Activated B cell treated with CpG ODN at 0.5 μM for 24 hours (primary cell): ENCODE measurements at regions not wholly inside any gene's neighbourhood (a gene's known extent, or its start where the extent isn't known, plus 50 kb on each side); places are given as distances from the start of the nearest gene placed in this dataset.

Source experiments
- ATAC-seq: fragments of 200-7000 bp; cut with Tn5 transposase; one replicate; pipeline ENCODE4 v1.10.0; 2021; ENCODE audit warnings: low read depth, mild to moderate bottlenecking, moderate library complexity
- CTCF ChIA-PET: fragments of 350-600 bp; sonication (Branson Sonifier 250); formaldehyde crosslinking; loops from one replicate; lab custom pipeline; 2021; ENCODE audit warnings: antibody characterized with exemption; lab: Charles Lee
- POLR2A ChIA-PET: fragments of 350-600 bp; sonication (Branson Sonifier 250); formaldehyde crosslinking; loops from one replicate; lab custom pipeline; 2021; ENCODE audit warnings: antibody characterized with exemption; lab: Charles Lee
- DNase-seq: peaks from one replicate; pipeline ENCODE4 v3.0.0; 2022
- H3K27ac Mint-ChIP-seq: one replicate; pipeline ENCODE4 v1.8.0; 2020; ENCODE audit warnings: mixed read lengths
- H3K27me3 Mint-ChIP-seq: one replicate; pipeline ENCODE4 v1.8.0; 2021; ENCODE audit warnings: mixed read lengths
- H3K36me3 Mint-ChIP-seq: one replicate; pipeline ENCODE4 v1.8.0; 2021; ENCODE audit warnings: low read depth, mixed read lengths
- H3K4me1 Mint-ChIP-seq: one replicate; pipeline ENCODE4 v1.8.0; 2021; ENCODE audit warnings: mixed read lengths
- H3K4me3 Mint-ChIP-seq: one replicate; pipeline ENCODE4 v1.8.0; 2020; ENCODE audit warnings: mild to moderate bottlenecking, mixed read lengths
- H3K9me3 Mint-ChIP-seq: one replicate; pipeline ENCODE4 v1.8.0; 2020; ENCODE audit warnings: mixed read lengths
- CTCF ChIP-seq: fragments of 200-600 bp; IDR thresholded peaks from one replicate; pipeline ENCODE4 v1.8.0; 2022; ENCODE audit warnings: antibody characterized with exemption, mild to moderate bottlenecking
- intact Hi-C: fragments of 100-400 bp; cut with micrococcal nuclease; formaldehyde crosslinking; loops from one replicate; pipeline ENCODE4 v1.15.1; 2024

- no peak for TF ChIP-seq CTCF
- POLR2A ChIA-PET = interaction anchor here (0.6 to 1.3 kb wide), 2 partner anchors 12 to 526 kb away, joined by 3 read pairs; no protein-coding TSS in a partner anchor
- Mint-ChIP-seq H3K9me3 (no peaks in the 10 kb centered on the region), H3K36me3 (no peaks in the 10 kb centered on the region), H3K27ac (no peak overlapping the region), H3K27me3 (no peaks in the 10 kb centered on the region), H3K4me3 (no peak overlapping the region), H3K4me1 (peaks cover 59% of the 10 kb centered on the region)
- intact Hi-C loops = loop anchor here (2.0 kb wide), 1 partner anchor 21 kb away; no protein-coding TSS in a partner anchor
- peak; percentile 56 for ATAC-seq
- no peak for DNase-seq
- CTCF ChIA-PET = interaction anchor here (0.7 to 0.8 kb wide), 2 partner anchors 257 to 314 kb away, joined by 3 read pairs; no protein-coding TSS in a partner anchor
Measured at GRCh38 chr1:199403531-199404116, 623.9 kb upstream of the NR5A2 start.

GRCh38 chr1:199404191-199404590 is 623.3 kb upstream of the NR5A2 start:
- TF ChIP-seq CTCF = no peak
- H3K36me3 Mint-ChIP-seq = no peaks in the 10 kb centered on the region
- no peak for DNase-seq
- no peak overlapping the region for H3K27ac Mint-ChIP-seq
- peaks cover 54% of the 10 kb centered on the region for H3K4me1 Mint-ChIP-seq
- no peaks in the 10 kb centered on the region for H3K27me3 Mint-ChIP-seq
- ATAC-seq = no peak
- POLR2A ChIA-PET = interaction anchor here (0.6 to 1.3 kb wide), 2 partner anchors 12 to 1565 kb away, joined by 3 read pairs; no protein-coding TSS in a partner anchor
- H3K9me3 Mint-ChIP-seq = no peaks in the 10 kb centered on the region
- H3K4me3 Mint-ChIP-seq = no peak overlapping the region
- intact Hi-C loops = no loop called here
- CTCF ChIA-PET = interaction anchor here (0.7 kb wide), 1 partner anchor 257 kb away, joined by 3 read pairs; no protein-coding TSS in a partner anchor

- H3K36me3 Mint-ChIP-seq = no peaks in the 10 kb centered on the region
- H3K27me3 Mint-ChIP-seq = no peaks in the 10 kb centered on the region
- POLR2A ChIA-PET = no interaction called here
- DNase-seq = no peak
- ATAC-seq = no peak
- H3K4me1 Mint-ChIP-seq = peaks cover 47% of the 10 kb centered on the region
- no peak overlapping the region for H3K27ac Mint-ChIP-seq
- CTCF ChIA-PET = no interaction called here
- H3K9me3 Mint-ChIP-seq = no peaks in the 10 kb centered on the region
- H3K4me3 Mint-ChIP-seq = no peak overlapping the region
- no peak for TF ChIP-seq CTCF
- intact Hi-C loops = loop anchor here (1.0 kb wide), 1 partner anchor 469 kb away; no protein-coding TSS in a partner anchor
Measured at GRCh38 chr1:199404976-199405375, 622.5 kb upstream of the NR5A2 start.

GRCh38 chr1:199405634-199406196 is 621.8 kb upstream of the NR5A2 start:
- intact Hi-C loops = loop anchor here (1.0 kb wide), 1 partner anchor 469 kb away; no protein-coding TSS in a partner anchor
- ChIA-PET POLR2A (no interaction called here), CTCF (no interaction called here)
- H3K27me3 Mint-ChIP-seq = no peaks in the 10 kb centered on the region
- ATAC-seq (no peak), DNase-seq (no peak)
- no peak overlapping the region for H3K4me3 Mint-ChIP-seq
- no peaks in the 10 kb centered on the region for H3K9me3 Mint-ChIP-seq
- peaks cover 47% of the 10 kb centered on the region for H3K4me1 Mint-ChIP-seq
- TF ChIP-seq CTCF = no peak
- H3K27ac Mint-ChIP-seq = no peak overlapping the region
- no peaks in the 10 kb centered on the region for H3K36me3 Mint-ChIP-seq

GRCh38 chr1:199410462-199410861 is 617.0 kb upstream of the NR5A2 start:
- Mint-ChIP-seq H3K9me3 (peaks cover 2% of the 10 kb centered on the region), H3K27ac (no peak overlapping the region), H3K4me3 (no peak overlapping the region), H3K4me1 (peaks cover 30% of the 10 kb centered on the region), H3K27me3 (no peaks in the 10 kb centered on the region), H3K36me3 (no peaks in the 10 kb centered on the region)
- no peak for DNase-seq
- TF ChIP-seq CTCF = no peak
- intact Hi-C loops = loop anchor here (5.0 kb wide), 1 partner anchor 87 kb away; no protein-coding TSS in a partner anchor
- ChIA-PET POLR2A (no interaction called here), CTCF (no interaction called here)
- ATAC-seq = peak; percentile 77
